ENCODE measurements at regions not wholly inside any gene's neighbourhood (a gene's known extent, or its start where the extent isn't known, plus 50 kb on each side); places are given as distances from the start of the nearest gene placed in this dataset.

DNA sequence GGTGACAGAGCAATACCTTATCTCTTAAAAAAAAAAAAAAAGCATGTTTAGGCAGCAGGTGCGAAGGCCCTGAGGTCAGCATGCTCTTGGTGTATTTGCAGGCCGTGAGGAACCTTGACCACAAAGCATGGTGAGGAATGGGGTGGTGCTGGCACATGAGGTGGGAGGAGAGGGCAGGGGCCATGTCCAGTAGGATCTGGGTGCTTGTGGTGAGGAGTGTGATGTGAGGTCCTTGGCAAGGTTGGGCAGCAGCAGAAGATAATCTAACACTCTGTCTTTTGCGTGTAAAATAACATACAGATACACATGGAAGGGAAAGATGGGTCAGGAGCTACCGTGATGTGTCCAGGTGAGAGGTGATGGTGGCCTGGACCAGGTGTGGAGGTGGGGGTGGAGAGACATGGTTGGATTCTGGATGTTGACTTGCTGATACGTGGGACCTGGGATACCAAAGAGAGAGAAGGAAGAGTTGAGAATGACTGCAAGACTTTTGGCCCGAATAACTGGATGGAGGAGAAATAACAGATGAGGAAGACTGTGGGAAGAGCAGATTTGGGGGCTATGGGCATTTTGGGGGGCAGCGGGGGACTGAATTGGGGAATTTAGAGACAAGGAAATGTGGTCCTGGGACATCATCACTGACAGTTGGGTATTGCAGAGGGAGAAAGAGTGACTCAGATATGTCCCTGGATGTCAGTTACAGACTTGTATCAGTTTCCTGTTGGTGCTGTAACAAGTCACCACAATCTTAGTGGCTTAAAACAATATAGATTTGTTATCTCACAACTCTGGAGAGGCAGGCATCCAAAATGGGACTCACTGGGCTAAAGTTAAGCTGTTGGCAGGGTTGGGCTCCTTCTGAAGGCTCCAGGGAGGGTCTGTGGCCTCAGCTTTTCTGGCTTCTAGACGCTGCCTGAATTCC is 274.9 kb downstream of the HAPSTR1 start:
- no peak for DNase-seq (ENCODE audit: low read depth in 3 of 3, low spot score in 1 of 3)

DNA sequence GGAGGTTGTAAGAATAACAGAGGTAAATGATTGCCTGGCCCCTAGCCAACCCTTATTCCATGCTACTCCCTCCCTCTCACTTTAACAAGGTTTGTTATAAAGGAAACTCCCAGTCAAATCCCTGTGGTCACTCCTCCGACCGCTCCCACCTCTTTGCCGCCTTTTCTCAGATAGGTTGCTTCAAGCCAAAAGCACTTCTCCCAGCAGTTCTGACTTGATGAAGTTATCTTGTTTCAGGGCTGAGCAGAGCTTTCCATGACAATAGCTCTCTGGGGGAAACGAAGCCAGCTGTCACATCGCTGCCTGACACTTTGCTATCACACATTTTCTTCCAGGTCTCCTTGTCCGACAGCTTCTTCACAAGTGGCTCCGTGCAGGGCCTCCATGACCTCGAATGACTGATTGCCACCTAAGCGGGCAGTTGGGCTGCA is 278.6 kb downstream of the HAPSTR1 start:
- DNase-seq (ENCODE audit: low read depth in 3 of 3, low spot score in 1 of 3): no peak

GRCh38 chr16:9371713-9372448 is 280.4 kb downstream of the HAPSTR1 start:
- no peak for DNase-seq (ENCODE audit: low read depth in 3 of 3, low spot score in 1 of 3)

DNA sequence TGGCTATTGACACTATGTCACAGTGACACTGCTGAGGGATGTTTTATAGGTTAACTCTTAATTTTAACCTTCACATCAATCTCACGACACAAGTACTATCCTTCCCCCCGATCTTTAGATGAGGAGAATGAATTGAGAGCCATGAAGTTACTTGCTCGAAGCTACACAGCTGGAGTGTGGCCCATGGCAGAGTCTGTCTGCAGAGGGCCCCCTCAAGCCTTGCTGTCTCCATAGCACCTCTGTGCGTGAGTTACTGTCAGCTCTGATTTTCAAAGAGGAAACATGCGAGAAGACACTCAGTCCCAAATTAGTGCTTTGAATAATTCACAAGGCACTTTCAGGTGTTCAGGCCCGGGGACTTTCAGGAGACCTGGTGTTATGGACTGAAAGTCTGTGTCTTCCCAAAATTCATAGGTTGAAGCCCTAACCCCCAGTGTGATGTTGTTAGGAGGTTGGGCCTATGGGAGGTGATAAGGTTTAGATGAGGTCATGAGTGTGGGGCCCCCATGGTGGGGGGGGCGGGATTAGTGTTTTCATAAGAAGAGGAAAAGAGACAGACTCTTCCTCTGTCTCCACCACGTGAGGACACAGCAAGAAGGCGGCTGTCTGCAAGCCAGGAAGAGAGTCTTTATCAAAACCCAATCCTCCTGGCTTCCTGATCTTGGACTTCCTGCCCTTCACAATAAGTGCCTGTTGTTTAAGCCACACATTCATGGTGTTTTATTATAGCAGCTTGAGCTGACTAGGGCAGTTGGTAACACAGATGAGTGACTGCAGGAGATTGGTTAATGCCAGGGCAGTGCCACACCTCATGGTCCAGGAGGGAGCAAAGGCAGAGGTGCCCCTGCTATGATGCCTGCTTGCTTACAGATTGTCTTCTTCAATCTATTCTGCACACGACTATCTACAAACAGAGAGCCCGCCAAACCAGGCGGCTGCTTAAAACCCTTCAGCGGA is 281.8 kb downstream of the HAPSTR1 start:
- DNase-seq (ENCODE audit: low read depth in 3 of 3, low spot score in 1 of 3): no peak

DNA sequence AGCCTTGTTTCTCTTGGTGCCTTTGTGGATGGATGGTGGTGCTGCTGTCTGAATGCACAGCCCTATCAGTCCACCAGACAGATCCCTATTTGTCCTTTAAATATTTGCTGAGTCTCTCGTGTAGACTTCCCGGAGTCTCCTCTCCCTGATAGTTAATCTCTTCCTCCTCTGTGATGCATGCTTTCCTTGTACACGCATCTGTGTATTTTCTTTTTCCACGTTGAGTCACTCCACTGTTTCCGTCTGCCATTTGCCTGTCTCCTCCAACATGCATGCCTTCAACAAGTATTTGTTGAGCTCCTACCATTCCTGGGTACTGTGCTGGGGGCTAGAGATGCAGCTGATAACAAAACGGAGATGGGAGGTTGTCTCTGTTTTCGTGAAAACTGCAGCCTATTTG is 282.6 kb downstream of the HAPSTR1 start:
- no peak for DNase-seq (ENCODE audit: low read depth in 3 of 3, low spot score in 1 of 3)

DNA sequence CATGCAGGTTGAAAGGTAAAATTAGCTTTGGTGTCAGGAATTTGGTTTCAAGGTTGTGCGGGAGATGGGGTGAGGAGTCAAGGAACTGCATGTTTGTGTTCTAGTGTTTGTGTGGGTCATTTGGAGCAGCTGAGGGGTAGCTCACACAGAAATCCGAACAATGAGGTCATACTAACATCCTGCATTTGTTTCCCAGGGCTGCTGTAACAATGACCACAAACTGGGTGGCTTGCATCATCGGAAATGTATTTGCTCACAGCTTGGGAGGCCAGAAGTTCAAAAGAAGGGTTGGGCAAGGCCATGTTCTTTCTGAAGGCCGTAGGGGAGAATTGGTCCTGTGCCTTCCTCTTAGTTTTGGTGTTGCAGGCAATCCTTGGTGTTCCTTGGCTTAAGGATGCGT is 287.4 kb downstream of the HAPSTR1 start:
- no peak for DNase-seq (ENCODE audit: low read depth in 3 of 3, low spot score in 1 of 3)

GRCh38 chr16:9380221-9380620 is 288.8 kb downstream of the HAPSTR1 start:
- DNase-seq (ENCODE audit: low read depth in 3 of 3, low spot score in 1 of 3): no peak

DNA sequence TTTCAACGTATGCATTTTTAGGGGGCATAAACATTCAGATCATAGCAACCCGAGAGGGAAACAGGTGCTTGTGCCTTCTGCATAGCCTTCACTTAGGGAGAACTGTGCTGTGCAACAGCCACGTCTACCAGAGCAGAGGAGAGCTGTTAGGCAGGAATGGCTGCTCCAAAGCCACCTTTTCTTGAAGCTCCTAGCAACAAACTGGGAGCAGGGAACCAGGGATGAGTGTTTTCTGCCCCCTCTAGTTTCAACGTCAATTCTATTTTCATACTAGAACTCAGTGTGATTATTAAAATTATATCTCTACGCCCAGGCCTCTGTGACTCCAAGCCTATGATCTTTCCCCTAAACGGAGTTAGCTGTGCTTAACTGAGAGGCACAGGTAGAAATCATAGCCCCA is 290.0 kb downstream of the HAPSTR1 start:
- DNase-seq (ENCODE audit: low read depth in 3 of 3, low spot score in 1 of 3): no peak

DNA sequence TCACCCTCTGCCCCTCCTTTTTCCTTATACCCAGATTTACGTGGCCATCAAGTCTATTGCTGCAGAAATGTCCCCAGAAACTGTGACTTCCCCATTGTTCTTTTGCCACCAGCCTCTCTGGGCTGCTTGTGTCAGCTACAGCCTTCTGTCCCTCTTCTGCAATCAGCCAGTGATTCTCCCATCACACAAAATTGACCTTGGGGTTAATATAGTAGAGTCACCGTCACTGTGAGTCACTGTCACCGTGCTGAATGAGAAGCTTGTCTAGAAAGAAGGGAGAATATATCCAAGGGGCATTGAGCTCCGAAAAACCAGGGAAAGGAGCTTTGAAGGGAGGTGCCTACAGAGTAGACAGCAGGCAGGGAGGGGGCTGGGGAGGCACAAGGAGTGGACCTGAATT is 290.5 kb downstream of the HAPSTR1 start:
- DNase-seq (ENCODE audit: low read depth in 3 of 3, low spot score in 1 of 3): no peak

DNA sequence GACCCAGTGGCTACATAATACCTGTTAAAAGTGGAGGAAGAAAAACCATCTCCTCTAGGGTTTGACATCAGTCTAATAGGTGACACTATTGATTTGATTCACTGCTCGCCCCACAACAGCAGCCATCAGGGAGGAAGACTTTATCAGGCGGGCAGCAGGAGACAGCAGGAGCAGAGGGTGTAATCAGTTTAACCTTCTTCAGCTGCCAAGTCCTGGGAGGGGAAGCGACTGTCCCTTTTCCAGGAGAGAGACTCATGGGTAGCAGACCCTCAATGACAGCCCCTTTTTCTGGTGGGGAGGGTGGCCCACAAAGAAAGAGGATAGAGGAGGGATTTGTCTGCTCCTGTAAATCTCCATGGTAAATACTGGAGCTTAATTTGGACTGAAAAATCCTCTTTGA is 291.8 kb downstream of the HAPSTR1 start:
- no peak for DNase-seq (ENCODE audit: low read depth in 3 of 3, low spot score in 1 of 3)

DNA sequence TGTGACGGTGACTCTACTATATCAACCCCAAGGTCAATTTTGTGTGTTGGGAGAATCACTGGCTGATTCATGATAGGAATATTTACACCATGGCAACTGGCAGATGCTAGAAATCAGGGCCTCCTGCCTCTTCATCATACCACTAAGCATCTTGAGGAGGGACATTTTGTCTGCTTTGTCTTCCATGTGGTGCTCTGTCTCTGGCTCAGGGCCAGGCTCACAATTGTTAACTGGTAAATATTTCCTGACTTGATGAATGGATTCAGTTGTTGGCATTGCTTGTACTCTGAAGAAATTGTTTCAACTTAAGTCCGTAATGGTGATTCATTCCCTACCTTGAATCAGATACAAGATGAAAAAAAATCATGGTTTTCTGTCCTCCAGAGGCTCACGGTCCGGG is 292.7 kb downstream of the HAPSTR1 start:
- no peak for DNase-seq (ENCODE audit: low read depth in 3 of 3, low spot score in 1 of 3)

GRCh38 chr16:9389543-9390207 is 298.2 kb downstream of the HAPSTR1 start:
- no peak for DNase-seq (ENCODE audit: low read depth in 3 of 3, low spot score in 1 of 3)

DNA sequence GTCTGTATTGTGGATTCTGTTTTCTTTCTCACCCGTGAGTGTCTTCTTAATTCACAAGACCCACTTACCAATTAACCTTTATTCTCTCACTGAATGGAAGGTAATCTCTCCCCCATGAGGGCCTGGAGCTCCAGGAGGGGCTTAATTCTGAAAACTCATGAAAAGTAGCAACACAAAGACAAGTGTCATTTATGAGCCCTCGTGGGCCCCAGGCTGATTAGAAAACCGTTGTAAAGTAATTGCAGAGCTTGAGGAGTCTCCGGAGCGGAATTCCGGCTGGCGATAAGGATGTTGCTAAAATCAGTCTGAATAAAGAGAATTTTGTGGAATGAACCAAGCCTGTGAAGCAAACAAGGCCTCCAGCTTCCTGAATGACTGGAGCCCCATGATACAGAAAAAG is 301.5 kb downstream of the HAPSTR1 start:
- DNase-seq (ENCODE audit: low read depth in 3 of 3, low spot score in 1 of 3): no peak

DNA sequence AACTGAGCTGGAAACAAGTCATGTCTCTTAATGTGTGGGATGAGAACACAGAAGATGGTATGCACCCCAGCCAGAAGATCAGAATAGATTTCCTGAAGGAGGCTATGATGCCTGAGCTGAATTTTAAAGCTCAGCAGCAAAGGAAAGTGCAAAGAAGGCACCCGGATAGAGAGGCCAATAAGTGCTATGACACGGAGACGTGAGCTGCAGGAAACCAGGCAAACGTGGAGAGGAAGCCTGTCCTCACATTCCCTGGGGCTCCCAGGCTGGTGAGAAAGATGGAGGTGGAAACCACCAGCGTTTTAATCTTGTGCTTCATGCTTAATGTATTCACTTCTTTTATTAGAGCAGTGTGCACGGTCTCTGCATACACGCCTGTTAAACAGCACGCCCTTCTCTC is 302.1 kb downstream of the HAPSTR1 start:
- no peak for DNase-seq (ENCODE audit: low read depth in 3 of 3, low spot score in 1 of 3)

DNA sequence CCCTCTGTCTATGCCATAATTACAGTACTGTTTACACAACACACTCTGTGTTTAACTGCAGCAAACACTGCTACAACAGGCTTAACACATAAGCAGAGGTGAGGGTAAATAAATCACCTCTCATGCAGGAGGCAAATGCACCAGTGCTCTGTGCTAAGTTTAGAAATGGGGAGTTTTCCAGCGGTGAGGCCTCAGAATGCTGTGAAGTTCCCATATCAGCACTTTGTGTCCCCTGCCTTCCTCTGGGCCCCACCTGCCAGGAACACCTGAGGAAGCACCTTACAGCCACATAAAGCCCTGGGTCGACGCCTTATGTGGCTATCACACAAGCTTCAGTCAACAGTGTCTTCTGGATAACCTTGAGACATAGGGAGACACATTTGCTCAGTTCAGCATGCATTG is 304.5 kb downstream of the HAPSTR1 start:
- no peak for DNase-seq (ENCODE audit: low read depth in 3 of 3, low spot score in 1 of 3)

- DNase-seq (ENCODE audit: low read depth in 3 of 3, low spot score in 1 of 3): no peak
Measured at GRCh38 chr16:9399573-9399972, 308.1 kb downstream of the HAPSTR1 start.

DNA sequence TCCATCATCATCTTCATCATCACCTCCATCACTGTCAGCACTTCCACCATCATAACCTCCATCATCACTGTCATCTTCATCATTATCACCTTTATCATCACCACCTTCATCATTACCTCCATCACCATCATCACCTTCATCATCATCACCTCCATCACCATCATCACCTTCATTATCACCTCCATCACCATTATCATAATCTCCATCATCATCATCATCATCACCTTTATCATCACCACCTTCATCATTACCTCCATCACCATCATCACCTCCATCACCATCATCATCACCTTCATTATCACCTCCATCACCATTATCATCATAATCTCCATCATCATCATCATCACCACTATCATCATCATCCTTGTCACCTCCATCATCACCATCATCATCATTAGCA is 309.7 kb downstream of the HAPSTR1 start:
- no peak for DNase-seq (ENCODE audit: low read depth in 3 of 3, low spot score in 1 of 3)

GRCh38 chr16:9402293-9402860 is 310.9 kb downstream of the HAPSTR1 start:
- no peak for DNase-seq (ENCODE audit: low read depth in 3 of 3, low spot score in 1 of 3)

DNA sequence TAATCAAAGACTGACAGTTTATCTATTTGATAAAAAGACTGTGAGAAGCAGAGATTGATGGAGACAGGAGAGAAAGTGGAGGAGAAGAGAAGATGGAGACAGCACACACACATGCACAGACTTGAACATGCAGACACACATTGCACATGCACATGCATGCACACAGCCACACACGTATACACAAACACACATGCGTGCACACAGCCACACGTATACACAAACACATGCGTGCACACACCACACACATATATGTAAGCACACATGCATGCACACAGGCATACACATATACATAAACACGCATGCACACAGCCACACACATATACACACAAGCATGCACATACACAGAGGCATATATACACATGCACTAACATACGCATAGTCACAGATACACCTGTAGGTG is 313.4 kb downstream of the HAPSTR1 start:
- no peak for DNase-seq (ENCODE audit: low read depth in 3 of 3, low spot score in 1 of 3)

- DNase-seq (ENCODE audit: low read depth in 3 of 3, low spot score in 1 of 3): no peak
Measured at GRCh38 chr16:9406038-9406712, 314.7 kb downstream of the HAPSTR1 start.

Data from stimulated activated CD4-positive, alpha-beta T cell treated with anti-CD3 and anti-CD28 coated beads, TNF-alpha, amount 100 ng/mL, for 1 hour (primary cell).